Ovary (tissue), 7 donors: ENCODE measurements at regions not wholly inside any gene's neighbourhood (a gene's known extent, or its start where the extent isn't known, plus 50 kb on each side); places are given as distances from the start of the nearest gene placed in this dataset.

Experiments used
- DNase-seq, 5 donors: peaks; one replicate each; pipeline ENCODE4 v3.0.0-alpha.2; 2019 to 2020
- H3K27ac ChIP-seq, 2 donors: fragments of 200-600 bp; one replicate each; pipeline versions ENCODE4 v1.5.1 to v1.8.0; 2019 to 2022
- H3K27me3 ChIP-seq: fragments of 200-600 bp; one replicate; pipeline ENCODE4 v1.8.0; 2022
- H3K36me3 ChIP-seq: fragments of 200-600 bp; sonication (generic); one replicate; pipeline ENCODE4 v1.5.1; 2019
- H3K4me1 ChIP-seq: one replicate; pipeline ENCODE4 v1.8.1; 2013; ENCODE audit warnings: mild to moderate bottlenecking, moderate library complexity; ENCODE audit not compliant: insufficient read depth
- H3K4me3 ChIP-seq: fragments of 200-600 bp; sonication (generic); one replicate; pipeline ENCODE4 v1.5.1; 2017
- H3K9me3 ChIP-seq, 2 donors: fragments of 200-600 bp in 1 of 2; sonication (generic) in 1 of 2; one replicate each; pipeline versions ENCODE4 v1.5.1 to v1.8.1; 2013 to 2019; ENCODE audit warnings: mild to moderate bottlenecking in 1 of 2, moderate library complexity in 1 of 2
- CTCF ChIP-seq, 3 donors: fragments of 450-650 bp in 2 of 3; fragments of 200-600 bp in 1 of 3; IDR thresholded peaks; one replicate each; pipeline versions ENCODE4 v1.5.1 to v1.8.0; 2016 to 2022; ENCODE audit warnings: antibody characterized with exemption in 3 of 3, mild to moderate bottlenecking in 1 of 3
- EP300 ChIP-seq: sonication (generic); formaldehyde crosslinking; IDR thresholded peaks from one replicate; pipeline ENCODE4 v1.6.1; 2017; ENCODE audit warnings: antibody characterized with exemption
- POLR2A ChIP-seq: fragments of 450-650 bp; IDR thresholded peaks from one replicate; pipeline ENCODE4 v1.6.1; 2017; ENCODE audit warnings: antibody characterized with exemption, mild to moderate bottlenecking, moderate library complexity
- WGBS, 3 donors: extraction: QIAGEN DNeasy Blood & Tissue Kit in 1 of 3; methylation state at CpG; one replicate each; pipeline versions ENCODE4 v1.1.5 to v1.1.7; 2013 to 2017; 5-methylcytosine and 5-hydroxymethylcytosine counted together
- intact Hi-C, 4 donors: fragments of 100-400 bp; cut with DNase I; formaldehyde crosslinking; loops; one replicate each; pipeline versions ENCODE4 v1.11.0 to v1.15.1; 2022 to 2023
- donor health status: DM: no; HTN: no; CAD: no; lungs with moderate emphysema.
- donor health status: DM: no; HTN: no; CAD: no.
- donor health status: Bipolar disorder and iron deficiency.
- donor health status: DM: no; HTN: no; CAD: no.
- donor health status: DM: yes; HTN: yes; CAD: no.

- Histone ChIP-seq H3K27me3 (no peaks in the 10 kb centered on the region), H3K27ac (no peak overlapping the region), H3K4me1 (no peaks in the 10 kb centered on the region), H3K36me3 (no peaks in the 10 kb centered on the region), H3K9me3 (no peaks in the 10 kb centered on the region), H3K4me3 (no peak overlapping the region)
- DNase-seq = no peak
- WGBS, 3 donors = 53 to 71% (median 70%) methylated on average over 1 of the region's 1 CpG
- intact Hi-C loops = no loop called here
- no peak for TF ChIP-seq POLR2A
- TF ChIP-seq CTCF (IDR thresholded peaks at IDR 0.05) = no peak
- TF ChIP-seq EP300 = no peak
These were observed 467.7 kb downstream of the SH2D1A start for GRCh38 chrX:124814106-124814505.

- DNase-seq = no peak
- Histone ChIP-seq H3K9me3 (no peaks in the 10 kb centered on the region), H3K27me3 (no peaks in the 10 kb centered on the region), H3K27ac (no peak overlapping the region), H3K4me1 (no peaks in the 10 kb centered on the region), H3K36me3 (no peaks in the 10 kb centered on the region), H3K4me3 (no peak overlapping the region)
- intact Hi-C loops = no loop called here
- WGBS, 3 donors = 66 to 73% (median 72%) methylated on average over 5 of the region's 5 CpGs
- no peak for TF ChIP-seq POLR2A
- no peak for TF ChIP-seq CTCF (IDR thresholded peaks at IDR 0.05)
- TF ChIP-seq EP300 = no peak
These were observed 471.7 kb downstream of the SH2D1A start for GRCh38 chrX:124818033-124818432.

GRCh38 chrX:124818764-124819163 lies 472.4 kb downstream of the SH2D1A start:
- H3K4me1 ChIP-seq = no peaks in the 10 kb centered on the region
- 69 to 82% (median 78%) methylated on average over 1 of the region's 1 CpG for WGBS, 3 donors
- intact Hi-C loops = no loop called here

GRCh38 chrX:124820738-124821137 lies 474.4 kb downstream of the SH2D1A start:
- Histone ChIP-seq H3K27ac (no peak overlapping the region), H3K4me3 (no peak overlapping the region), H3K36me3 (no peaks in the 10 kb centered on the region), H3K4me1 (no peaks in the 10 kb centered on the region), H3K9me3 (no peaks in the 10 kb centered on the region), H3K27me3 (no peaks in the 10 kb centered on the region)
- no peak for DNase-seq
- TF ChIP-seq CTCF (IDR thresholded peaks at IDR 0.05) = no peak
- intact Hi-C loops = no loop called here
- 88 to 90% (median 89%) methylated on average over 1 of the region's 1 CpG for WGBS, 3 donors

More at GRCh38 chrX:124818764-124819163, 472.4 kb downstream of the SH2D1A start:
- Histone ChIP-seq H3K36me3 (no peaks in the 10 kb centered on the region), H3K9me3 (no peaks in the 10 kb centered on the region), H3K27ac (no peak overlapping the region), H3K4me3 (no peak overlapping the region), H3K27me3 (no peaks in the 10 kb centered on the region)
- DNase-seq = no peak
- TF ChIP-seq EP300 = no peak
- no peak for TF ChIP-seq POLR2A
- no peak for TF ChIP-seq CTCF (IDR thresholded peaks at IDR 0.05)
